ENCODE measurements at regions not wholly inside any gene's neighbourhood (a gene's known extent, or its start where the extent isn't known, plus 50 kb on each side); places are given as distances from the start of the nearest gene placed in this dataset.
"Not testable (repeated sequence)": the region's sequence is repeated elsewhere in the genome, so short reads cannot be mapped to it uniquely, and the experiment has no call there.

DNA sequence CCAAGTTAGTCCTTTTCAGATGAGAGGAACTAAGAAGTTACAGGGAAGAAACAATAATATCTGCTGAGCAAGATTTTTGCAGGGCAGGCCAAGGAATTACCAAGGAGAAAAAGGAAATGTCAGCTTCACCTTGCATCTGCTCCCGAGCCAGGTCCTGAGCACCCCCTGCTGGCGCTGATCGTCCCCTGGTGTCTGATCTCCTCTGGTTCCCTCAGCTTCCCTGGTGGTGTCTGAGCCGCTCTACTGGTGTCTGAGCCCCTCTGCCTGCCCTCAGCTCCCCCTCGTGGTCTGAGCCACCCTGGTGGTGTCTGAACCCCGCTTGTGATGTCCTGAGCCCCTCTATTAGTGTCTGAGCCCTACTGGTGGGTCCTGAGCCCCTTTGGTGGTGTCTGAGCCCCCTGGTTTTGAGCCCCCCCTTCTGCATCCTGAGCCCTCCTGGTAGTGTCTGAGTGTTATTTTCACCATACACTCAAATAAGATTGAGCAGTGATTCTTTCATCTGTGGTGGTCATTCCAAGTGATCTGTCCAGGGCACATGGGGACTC, 196.6 kb upstream of the POTEB2 start:
- H3K4me3 ChIP-seq (ENCODE audit: low read depth, low read length, poor library complexity, severe bottlenecking); H3K36me3 ChIP-seq (ENCODE audit: insufficient read depth, low read length, poor library complexity, severe bottlenecking); H3K4me1 ChIP-seq (ENCODE audit: insufficient read depth, low read length, poor library complexity, severe bottlenecking); intact Hi-C loops (cut with micrococcal nuclease; ENCODE audit: unreplicated experiment); H3K27me3 ChIP-seq (replicated peaks; ENCODE audit: insufficient read depth, low read depth, low read length, poor library complexity); H3K27ac ChIP-seq (ENCODE audit: low read depth, low read length, poor library complexity, severe bottlenecking); CTCF ChIA-PET; POLR2A ChIA-PET (ENCODE audit: low non-redundant PET); H3K9me3 ChIP-seq (ENCODE audit: low read depth, low read length, poor library complexity, severe bottlenecking); DNase-seq (ENCODE audit: low spot score); BruUV-seq (replicated peaks): not testable (repeated sequence)

DNA sequence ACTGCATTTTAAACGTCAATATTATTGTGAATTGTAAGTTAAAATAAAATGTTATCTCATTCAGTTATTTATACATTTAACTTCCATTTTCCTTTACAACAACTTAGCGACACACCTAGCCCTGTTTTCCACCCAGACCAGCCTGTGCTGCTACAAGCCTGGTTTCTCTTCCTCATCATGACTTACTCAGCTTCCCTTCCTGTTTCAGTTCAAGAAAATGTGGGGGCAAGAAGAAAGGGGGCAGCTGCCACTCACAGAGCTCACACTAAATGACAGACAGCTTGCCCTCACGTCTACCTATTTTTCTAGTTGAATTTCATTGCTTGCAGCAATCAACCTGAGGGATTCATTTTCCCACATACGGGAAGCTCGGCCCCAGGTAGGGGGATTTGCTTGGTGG, 185.8 kb upstream of the POTEB2 start:
- intact Hi-C loops (cut with micrococcal nuclease; ENCODE audit: unreplicated experiment); H3K9me3 ChIP-seq (ENCODE audit: low read depth, low read length, poor library complexity, severe bottlenecking); H3K27ac ChIP-seq (ENCODE audit: low read depth, low read length, poor library complexity, severe bottlenecking); H3K36me3 ChIP-seq (ENCODE audit: insufficient read depth, low read length, poor library complexity, severe bottlenecking); CTCF ChIA-PET; POLR2A ChIA-PET (ENCODE audit: low non-redundant PET); H3K4me3 ChIP-seq (ENCODE audit: low read depth, low read length, poor library complexity, severe bottlenecking); BruUV-seq (replicated peaks); H3K4me1 ChIP-seq (ENCODE audit: insufficient read depth, low read length, poor library complexity, severe bottlenecking); DNase-seq (ENCODE audit: low spot score); H3K27me3 ChIP-seq (replicated peaks; ENCODE audit: insufficient read depth, low read depth, low read length, poor library complexity): not testable (repeated sequence)

DNA sequence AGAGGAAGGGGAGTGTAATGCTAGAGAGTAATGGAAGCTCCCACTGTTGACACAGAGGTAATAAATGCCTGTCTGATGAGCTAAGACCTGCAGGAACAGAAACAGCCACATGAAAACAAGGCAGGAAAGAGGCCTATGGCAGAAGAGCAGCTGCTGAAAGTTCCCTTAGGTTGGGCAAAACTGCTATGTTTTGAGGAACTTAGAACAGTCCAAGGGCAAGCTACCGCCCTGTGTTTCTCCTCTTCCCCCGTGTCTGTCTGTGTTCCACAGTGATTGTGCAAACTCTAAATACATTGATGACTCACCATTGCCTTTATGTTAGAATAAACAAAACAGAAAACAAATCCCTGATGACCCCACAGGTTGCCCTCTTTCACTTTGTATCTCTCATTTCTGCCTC, 165.6 kb upstream of the POTEB2 start:
- BruUV-seq (replicated peaks); CTCF ChIA-PET; POLR2A ChIA-PET (ENCODE audit: low non-redundant PET): not testable (repeated sequence)

DNA sequence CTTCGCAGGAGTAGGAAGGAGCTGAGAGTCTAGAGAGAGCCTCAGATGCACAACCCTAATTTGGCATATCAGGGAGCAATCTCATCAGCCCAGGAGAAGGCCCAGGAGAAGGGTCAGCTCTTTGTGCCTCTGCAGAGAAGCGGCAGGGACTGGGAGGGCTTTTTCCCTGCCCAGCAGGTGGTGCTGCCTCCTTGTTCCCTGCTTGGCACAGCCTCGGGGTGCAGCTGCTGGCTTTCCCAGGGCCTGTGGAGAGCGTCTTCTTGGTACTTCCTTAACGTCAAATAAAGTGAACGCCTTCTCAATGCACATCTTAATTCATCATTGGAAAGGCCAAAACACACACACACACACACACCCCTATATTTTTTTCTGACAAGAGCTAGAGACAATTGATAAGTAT, 162.9 kb upstream of the POTEB2 start:
- H3K4me3 ChIP-seq (ENCODE audit: low read depth, low read length, poor library complexity, severe bottlenecking); H3K27ac ChIP-seq (ENCODE audit: low read depth, low read length, poor library complexity, severe bottlenecking); H3K4me1 ChIP-seq (ENCODE audit: insufficient read depth, low read length, poor library complexity, severe bottlenecking); H3K27me3 ChIP-seq (replicated peaks; ENCODE audit: insufficient read depth, low read depth, low read length, poor library complexity); POLR2A ChIA-PET (ENCODE audit: low non-redundant PET); H3K36me3 ChIP-seq (ENCODE audit: insufficient read depth, low read length, poor library complexity, severe bottlenecking); H3K9me3 ChIP-seq (ENCODE audit: low read depth, low read length, poor library complexity, severe bottlenecking); intact Hi-C loops (cut with micrococcal nuclease; ENCODE audit: unreplicated experiment); BruUV-seq (replicated peaks); CTCF ChIA-PET; DNase-seq (ENCODE audit: low spot score): not testable (repeated sequence)

More for the DNA sequence above, 165.6 kb upstream of the POTEB2 start:
- H3K4me3 ChIP-seq (ENCODE audit: low read depth, low read length, poor library complexity, severe bottlenecking); H3K9me3 ChIP-seq (ENCODE audit: low read depth, low read length, poor library complexity, severe bottlenecking); DNase-seq (ENCODE audit: low spot score); H3K36me3 ChIP-seq (ENCODE audit: insufficient read depth, low read length, poor library complexity, severe bottlenecking); H3K4me1 ChIP-seq (ENCODE audit: insufficient read depth, low read length, poor library complexity, severe bottlenecking); intact Hi-C loops (cut with micrococcal nuclease; ENCODE audit: unreplicated experiment); H3K27me3 ChIP-seq (replicated peaks; ENCODE audit: insufficient read depth, low read depth, low read length, poor library complexity); H3K27ac ChIP-seq (ENCODE audit: low read depth, low read length, poor library complexity, severe bottlenecking): not testable (repeated sequence)

DNA sequence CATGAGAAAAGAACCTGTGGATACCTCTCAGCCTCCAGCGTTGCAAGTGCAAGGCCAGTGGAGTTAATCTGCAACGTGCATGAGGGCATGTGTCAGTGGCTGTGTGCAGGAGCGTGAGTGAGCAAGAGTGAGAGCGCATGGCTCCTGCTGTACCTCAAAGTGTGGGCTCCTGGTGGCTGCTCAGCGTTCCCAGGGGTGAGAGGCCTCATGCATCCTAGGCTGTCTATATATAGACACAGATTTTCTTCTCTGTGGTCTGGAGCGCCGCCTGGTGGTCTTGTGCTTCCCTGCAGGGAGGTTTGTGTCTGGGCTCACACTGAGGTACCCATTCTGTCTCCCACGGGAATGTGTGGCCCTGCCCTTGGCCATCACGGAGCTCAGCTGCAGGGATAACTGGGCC, 161.8 kb upstream of the POTEB2 start:
- H3K36me3 ChIP-seq (ENCODE audit: insufficient read depth, low read length, poor library complexity, severe bottlenecking); POLR2A ChIA-PET (ENCODE audit: low non-redundant PET); CTCF ChIA-PET; BruUV-seq (replicated peaks); H3K27me3 ChIP-seq (replicated peaks; ENCODE audit: insufficient read depth, low read depth, low read length, poor library complexity); H3K9me3 ChIP-seq (ENCODE audit: low read depth, low read length, poor library complexity, severe bottlenecking); DNase-seq (ENCODE audit: low spot score); H3K27ac ChIP-seq (ENCODE audit: low read depth, low read length, poor library complexity, severe bottlenecking); H3K4me1 ChIP-seq (ENCODE audit: insufficient read depth, low read length, poor library complexity, severe bottlenecking); H3K4me3 ChIP-seq (ENCODE audit: low read depth, low read length, poor library complexity, severe bottlenecking); intact Hi-C loops (cut with micrococcal nuclease; ENCODE audit: unreplicated experiment): not testable (repeated sequence)

DNA sequence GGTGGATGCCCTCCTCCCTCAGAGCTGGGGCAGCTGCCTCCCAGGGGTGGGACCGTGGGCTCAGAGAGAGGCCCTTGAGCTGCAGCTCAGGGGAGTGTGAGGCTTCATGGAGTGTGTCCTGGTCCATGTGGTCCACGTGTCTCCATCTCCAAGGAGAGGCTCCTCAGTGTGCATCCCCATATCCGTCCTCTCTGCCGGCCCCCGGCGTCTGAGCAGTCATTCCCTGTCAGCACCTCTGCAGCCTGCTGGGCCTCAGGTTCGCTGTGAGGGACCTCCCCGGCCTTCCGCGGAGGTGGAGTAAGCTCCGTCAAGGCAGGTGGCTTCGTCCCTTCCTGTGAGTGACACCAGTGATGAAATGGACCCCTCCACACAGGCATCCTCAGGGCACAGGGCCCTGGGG, 160.7 kb upstream of the POTEB2 start:
- H3K9me3 ChIP-seq (ENCODE audit: low read depth, low read length, poor library complexity, severe bottlenecking); POLR2A ChIA-PET (ENCODE audit: low non-redundant PET); DNase-seq (ENCODE audit: low spot score); H3K4me1 ChIP-seq (ENCODE audit: insufficient read depth, low read length, poor library complexity, severe bottlenecking); H3K27ac ChIP-seq (ENCODE audit: low read depth, low read length, poor library complexity, severe bottlenecking); intact Hi-C loops (cut with micrococcal nuclease; ENCODE audit: unreplicated experiment); H3K27me3 ChIP-seq (replicated peaks; ENCODE audit: insufficient read depth, low read depth, low read length, poor library complexity); CTCF ChIA-PET; BruUV-seq (replicated peaks); H3K4me3 ChIP-seq (ENCODE audit: low read depth, low read length, poor library complexity, severe bottlenecking); H3K36me3 ChIP-seq (ENCODE audit: insufficient read depth, low read length, poor library complexity, severe bottlenecking): not testable (repeated sequence)

DNA sequence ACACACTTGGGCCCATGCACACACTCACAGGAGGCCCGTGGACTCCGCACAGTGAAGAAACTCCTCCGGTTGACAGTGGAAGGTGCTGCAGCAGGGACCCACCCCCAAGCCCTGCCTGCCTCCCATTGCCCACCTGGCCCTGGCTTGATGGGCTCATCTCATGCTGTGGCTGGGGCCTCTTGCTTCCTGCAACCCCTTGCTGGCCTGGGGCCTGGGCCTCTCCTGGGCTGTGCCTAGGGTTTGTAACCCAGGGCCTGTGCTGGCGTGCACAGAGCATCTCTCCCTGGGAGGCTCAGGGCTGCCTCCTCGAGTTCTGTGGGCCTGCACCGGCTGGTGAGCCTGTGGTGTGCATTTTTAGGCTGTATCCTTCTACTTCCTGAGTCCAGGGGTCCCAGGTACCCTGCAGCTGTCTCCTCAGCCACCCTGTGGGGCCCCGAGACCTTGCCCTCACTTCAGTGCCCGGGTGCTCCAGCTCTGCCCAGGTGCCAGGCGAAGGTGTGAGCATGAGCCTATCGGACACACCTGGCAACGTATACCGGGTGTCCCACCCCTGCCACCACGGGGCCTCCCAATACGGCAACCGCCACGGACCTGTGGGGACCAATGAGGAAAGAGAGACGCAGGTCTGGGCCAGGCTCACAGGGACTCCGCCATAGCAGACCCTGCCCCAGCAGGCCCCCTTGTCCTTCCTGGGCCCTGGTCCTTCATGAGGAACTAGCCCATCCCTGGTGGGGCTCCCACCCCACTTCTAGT, 158.3 kb upstream of the POTEB2 start:
- H3K9me3 ChIP-seq (ENCODE audit: low read depth, low read length, poor library complexity, severe bottlenecking); H3K36me3 ChIP-seq (ENCODE audit: insufficient read depth, low read length, poor library complexity, severe bottlenecking); CTCF ChIA-PET; H3K27me3 ChIP-seq (replicated peaks; ENCODE audit: insufficient read depth, low read depth, low read length, poor library complexity); BruUV-seq (replicated peaks); POLR2A ChIA-PET (ENCODE audit: low non-redundant PET); H3K27ac ChIP-seq (ENCODE audit: low read depth, low read length, poor library complexity, severe bottlenecking); intact Hi-C loops (cut with micrococcal nuclease; ENCODE audit: unreplicated experiment); DNase-seq (ENCODE audit: low spot score); H3K4me1 ChIP-seq (ENCODE audit: insufficient read depth, low read length, poor library complexity, severe bottlenecking); H3K4me3 ChIP-seq (ENCODE audit: low read depth, low read length, poor library complexity, severe bottlenecking): not testable (repeated sequence)

DNA sequence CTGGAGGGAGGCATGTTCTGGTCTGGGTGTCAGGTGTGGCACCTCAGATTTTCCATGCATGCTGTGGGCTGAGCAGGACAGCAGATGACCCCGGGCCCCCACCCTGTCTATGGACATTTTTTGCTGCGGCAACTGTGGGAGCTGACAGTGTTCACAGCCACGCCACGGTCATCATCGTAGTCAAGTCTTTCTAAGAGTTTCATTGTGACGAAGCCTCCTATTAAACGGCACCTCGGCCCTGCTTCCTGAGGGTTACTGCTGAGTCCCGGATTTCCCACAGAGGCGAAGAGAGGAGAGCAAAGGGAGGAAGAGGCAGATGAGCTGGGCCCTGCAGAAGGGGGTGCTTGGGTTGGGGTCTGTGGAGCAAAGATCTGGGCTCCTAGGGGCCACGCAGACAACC, 152.1 kb upstream of the POTEB2 start:
- H3K36me3 ChIP-seq (ENCODE audit: insufficient read depth, low read length, poor library complexity, severe bottlenecking); H3K27me3 ChIP-seq (replicated peaks; ENCODE audit: insufficient read depth, low read depth, low read length, poor library complexity); POLR2A ChIA-PET (ENCODE audit: low non-redundant PET); H3K9me3 ChIP-seq (ENCODE audit: low read depth, low read length, poor library complexity, severe bottlenecking); H3K4me3 ChIP-seq (ENCODE audit: low read depth, low read length, poor library complexity, severe bottlenecking); BruUV-seq (replicated peaks); CTCF ChIA-PET; intact Hi-C loops (cut with micrococcal nuclease; ENCODE audit: unreplicated experiment); H3K4me1 ChIP-seq (ENCODE audit: insufficient read depth, low read length, poor library complexity, severe bottlenecking); DNase-seq (ENCODE audit: low spot score); H3K27ac ChIP-seq (ENCODE audit: low read depth, low read length, poor library complexity, severe bottlenecking): not testable (repeated sequence)
